CD4-positive, alpha-beta memory T cell (primary cell): ENCODE measurements at regions not wholly inside any gene's neighbourhood (a gene's known extent, or its start where the extent isn't known, plus 50 kb on each side); places are given as distances from the start of the nearest gene placed in this dataset.

Experiments used
- CTCF ChIA-PET: fragments of 350-600 bp; sonication (Branson Sonifier 250); formaldehyde crosslinking; loops from one replicate; lab custom pipeline; 2021; ENCODE audit warnings: inconsistent platforms; ENCODE audit not compliant: partially characterized antibody; lab: Charles Lee
- POLR2A ChIA-PET: fragments of 350-600 bp; sonication (Branson Sonifier 250); formaldehyde crosslinking; loops from one replicate; lab custom pipeline; 2021; ENCODE audit not compliant: partially characterized antibody; lab: Charles Lee
- DNase-seq, 5 donors: peaks; one replicate each; pipeline versions ENCODE4 v3.0.0 to v3.0.0-alpha.2; 2020 to 2022; ENCODE audit warnings: mixed read lengths in 1 of 5
- H3K27ac ChIP-seq: one replicate; pipeline ENCODE4 v1.7.0; 2013; ENCODE audit warnings: low read depth, low read length
- H3K27me3 ChIP-seq: 2 replicates; pipeline ENCODE4 v1.7.0; 2013; ENCODE audit warnings: mild to moderate bottlenecking, low read length, moderate library complexity; ENCODE audit not compliant: insufficient read depth
- H3K36me3 ChIP-seq: 2 replicates; pipeline ENCODE4 v1.7.0; 2013; ENCODE audit warnings: mild to moderate bottlenecking, low read length, moderate library complexity; ENCODE audit not compliant: insufficient read depth
- H3K4me1 ChIP-seq: 2 replicates; pipeline ENCODE4 v1.7.0; 2013; ENCODE audit warnings: mild to moderate bottlenecking, low read length, moderate library complexity; ENCODE audit not compliant: insufficient read depth
- H3K4me3 ChIP-seq, 2 donors: one replicate each; pipeline ENCODE4 v1.7.0; 2013; ENCODE audit warnings: low read length in 2 of 2, mild to moderate bottlenecking in 1 of 2
- H3K9me3 ChIP-seq, 2 donors: one replicate each; pipeline ENCODE4 v1.7.0; 2013; ENCODE audit warnings: low read length in 2 of 2, control low read depth in 1 of 2; ENCODE audit not compliant: control insufficient read depth in 1 of 2
- H3K27ac Mint-ChIP-seq, 7 donors: one replicate each; pipeline ENCODE4 v1.8.0; 2020 to 2021; ENCODE audit warnings: mixed read lengths in 7 of 7, mild to moderate bottlenecking in 6 of 7, inconsistent platforms in 3 of 7, moderate library complexity in 3 of 7
- H3K27me3 Mint-ChIP-seq, 2 donors: one replicate each; pipeline ENCODE4 v1.8.0; 2020 to 2021; ENCODE audit warnings: mixed read lengths in 2 of 2
- H3K36me3 Mint-ChIP-seq, 2 donors: one replicate each; pipeline ENCODE4 v1.8.0; 2020 to 2021; ENCODE audit warnings: mixed read lengths in 2 of 2, inconsistent platforms in 1 of 2, mild to moderate bottlenecking in 1 of 2
- H3K4me1 Mint-ChIP-seq, 4 donors: one replicate each; pipeline ENCODE4 v1.8.0; 2020 to 2021; ENCODE audit warnings: mixed read lengths in 4 of 4, mild to moderate bottlenecking in 1 of 4
- H3K4me3 Mint-ChIP-seq, 8 donors: one replicate each; pipeline ENCODE4 v1.8.0; 2020 to 2021; ENCODE audit warnings: mixed read lengths in 8 of 8, mild to moderate bottlenecking in 7 of 8, moderate library complexity in 6 of 8, inconsistent platforms in 3 of 8
- H3K9me3 Mint-ChIP-seq, 8 donors: one replicate each; pipeline ENCODE4 v1.8.0; 2020 to 2021; ENCODE audit warnings: mixed read lengths in 8 of 8, mild to moderate bottlenecking in 5 of 8, inconsistent platforms in 3 of 8, moderate library complexity in 1 of 8
- intact Hi-C: fragments of 100-400 bp; cut with micrococcal nuclease; formaldehyde crosslinking; loops from one replicate; pipeline ENCODE4 v1.15.1; 2023

DNA sequence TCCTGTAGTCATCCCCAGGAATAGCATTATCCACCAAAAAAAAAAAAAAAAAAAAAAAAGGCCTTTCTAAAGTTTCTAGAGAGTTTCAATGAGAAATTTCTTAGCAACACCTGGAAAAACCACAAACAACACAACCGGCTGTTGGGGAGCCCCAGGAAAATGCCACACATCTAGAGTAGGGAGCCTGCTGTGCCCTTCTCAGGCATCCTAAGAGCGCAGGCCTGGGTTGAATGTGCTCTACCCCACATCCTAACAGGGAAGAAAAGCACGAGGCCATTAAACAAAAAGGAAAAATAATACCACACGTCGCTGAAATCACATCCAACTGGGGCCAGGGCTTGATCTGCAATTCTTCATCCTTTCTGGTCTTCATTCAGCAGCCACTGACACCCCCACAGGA lies 367.5 kb downstream of the TGFB2 start:
- ChIA-PET POLR2A (no interaction called here), CTCF (no interaction called here)
- DNase-seq = no peak
- Histone ChIP-seq H3K27me3 (no peaks in the 10 kb centered on the region), H3K36me3 (no peaks in the 10 kb centered on the region), H3K9me3 (no peaks in the 10 kb centered on the region), H3K4me3 (no peak overlapping the region), H3K4me1 (no peaks in the 10 kb centered on the region), H3K27ac (no peak overlapping the region)
- Mint-ChIP-seq H3K4me1 (no peaks in the 10 kb centered on the region), H3K27me3 (no peaks in the 10 kb centered on the region), H3K4me3 (no peak overlapping the region), H3K36me3 (no peaks in the 10 kb centered on the region), H3K9me3 (peaks cover 0 to 15% (median 6%) of the 10 kb centered on the region in 8 donors), H3K27ac (no peak overlapping the region)
- intact Hi-C loops = no loop called here

DNA sequence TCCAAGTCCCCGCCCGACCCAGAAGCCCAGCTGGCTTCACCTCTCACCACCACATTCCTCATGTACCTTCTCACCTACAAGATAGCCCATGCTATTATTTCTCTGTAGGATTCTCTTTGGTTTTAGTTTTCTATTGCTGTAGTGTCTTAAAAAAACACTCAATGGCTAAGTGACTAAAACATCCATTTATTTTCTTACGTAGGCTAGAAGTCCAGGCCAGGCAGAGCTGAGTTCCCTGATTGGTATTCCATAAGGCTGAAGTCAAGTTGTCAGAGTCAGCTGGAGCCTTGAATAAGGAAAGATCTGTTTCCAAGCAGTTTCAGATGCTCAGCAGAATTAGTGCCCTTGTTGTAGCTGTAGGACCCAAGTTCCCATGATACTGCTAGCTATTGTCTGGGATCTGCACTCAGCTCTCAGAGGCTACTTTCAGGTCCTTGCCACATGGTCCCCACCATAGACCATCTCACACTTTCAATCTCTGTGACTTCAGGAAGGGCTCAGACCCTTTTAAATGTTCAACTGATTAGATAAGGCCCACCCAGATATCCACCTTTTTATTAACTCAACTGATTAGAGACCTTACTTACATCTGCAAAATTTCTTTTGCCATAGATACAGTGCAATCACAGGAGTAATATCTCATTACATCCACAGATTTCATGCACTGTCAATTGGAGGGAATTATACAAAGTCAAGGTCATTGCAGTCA lies 371.0 kb downstream of the TGFB2 start:
- peaks cover 0 to 1% of the 10 kb centered on the region in 2 donors for H3K27me3 Mint-ChIP-seq
- no peaks in the 10 kb centered on the region for H3K4me1 Mint-ChIP-seq
- H3K4me3 Mint-ChIP-seq = no peak overlapping the region
- ChIA-PET CTCF (interaction anchor here (0.7 kb wide), 1 partner anchor 36 kb away, joined by 3 read pairs; no protein-coding TSS in a partner anchor), POLR2A (no interaction called here)
- H3K9me3 Mint-ChIP-seq = peaks cover 0 to 7% (median 2%) of the 10 kb centered on the region in 8 donors
- Histone ChIP-seq H3K4me1 (no peaks in the 10 kb centered on the region), H3K27ac (no peak overlapping the region), H3K36me3 (no peaks in the 10 kb centered on the region), H3K27me3 (no peaks in the 10 kb centered on the region), H3K4me3 (no peak overlapping the region), H3K9me3 (no peaks in the 10 kb centered on the region)
- no peak overlapping the region for H3K27ac Mint-ChIP-seq
- DNase-seq = no peak
- intact Hi-C loops = no loop called here
- no peaks in the 10 kb centered on the region for H3K36me3 Mint-ChIP-seq

DNA sequence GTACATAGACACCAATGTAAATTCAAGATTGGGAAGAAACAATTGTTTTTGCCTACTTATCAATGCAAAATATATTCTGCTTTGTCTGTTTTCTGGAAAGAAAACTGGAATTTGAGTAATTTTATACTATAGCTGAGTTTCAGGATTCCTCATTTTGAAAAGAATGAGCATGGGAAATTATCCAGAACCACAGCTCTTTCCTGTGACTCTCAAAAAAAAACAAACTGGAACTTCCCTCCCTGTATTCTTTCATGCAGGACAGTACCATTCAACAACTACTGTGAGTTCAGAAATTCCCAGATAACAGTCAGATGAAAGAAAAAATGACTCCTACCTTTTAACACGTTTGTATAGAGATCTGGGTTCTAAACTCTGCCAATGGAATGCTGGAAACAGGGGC lies 372.4 kb downstream of the TGFB2 start:
- no peaks in the 10 kb centered on the region for H3K27me3 ChIP-seq
- Mint-ChIP-seq H3K27ac (no peak overlapping the region), H3K4me1 (no peaks in the 10 kb centered on the region), H3K9me3 (peaks cover 0 to 6% (median 2%) of the 10 kb centered on the region in 8 donors), H3K36me3 (no peaks in the 10 kb centered on the region), H3K27me3 (peaks cover 0 to 1% of the 10 kb centered on the region in 2 donors), H3K4me3 (no peak overlapping the region)
- H3K27ac ChIP-seq = no peak overlapping the region
- ChIA-PET CTCF (no interaction called here), POLR2A (no interaction called here)
- no peaks in the 10 kb centered on the region for H3K9me3 ChIP-seq
- no peaks in the 10 kb centered on the region for H3K36me3 ChIP-seq
- intact Hi-C loops = no loop called here
- H3K4me3 ChIP-seq = no peak overlapping the region
- H3K4me1 ChIP-seq = no peaks in the 10 kb centered on the region
- no peak for DNase-seq

DNA sequence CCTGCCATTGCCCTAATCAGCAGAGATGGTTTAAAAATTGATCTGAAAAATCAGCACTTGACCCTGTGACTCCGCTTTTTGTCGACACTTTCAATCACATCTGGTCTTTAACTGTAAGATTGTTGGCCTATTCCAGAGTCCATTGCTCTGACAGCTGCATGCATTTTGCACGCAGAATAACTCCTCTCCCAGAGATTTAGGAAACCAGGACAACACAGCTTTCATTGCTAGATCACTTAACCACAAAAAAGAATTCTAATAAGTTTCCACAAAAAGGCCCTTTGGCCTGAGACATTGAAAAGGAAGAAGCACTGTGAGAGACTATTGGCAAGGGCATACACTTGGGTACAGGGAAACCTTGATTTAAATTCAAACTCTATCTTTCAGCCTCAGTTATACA lies 373.1 kb downstream of the TGFB2 start:
- Histone ChIP-seq H3K4me1 (no peaks in the 10 kb centered on the region), H3K27ac (no peak overlapping the region), H3K9me3 (no peaks in the 10 kb centered on the region), H3K27me3 (no peaks in the 10 kb centered on the region), H3K4me3 (no peak overlapping the region), H3K36me3 (no peaks in the 10 kb centered on the region)
- peaks cover 0 to 6% (median 2%) of the 10 kb centered on the region in 8 donors for H3K9me3 Mint-ChIP-seq
- DNase-seq = no peak
- no peak overlapping the region for H3K27ac Mint-ChIP-seq
- ChIA-PET CTCF (no interaction called here), POLR2A (no interaction called here)
- H3K4me3 Mint-ChIP-seq = no peak overlapping the region
- no peaks in the 10 kb centered on the region for H3K36me3 Mint-ChIP-seq
- peaks cover 0 to 1% of the 10 kb centered on the region in 2 donors for H3K27me3 Mint-ChIP-seq
- intact Hi-C loops = no loop called here
- H3K4me1 Mint-ChIP-seq = no peaks in the 10 kb centered on the region

DNA sequence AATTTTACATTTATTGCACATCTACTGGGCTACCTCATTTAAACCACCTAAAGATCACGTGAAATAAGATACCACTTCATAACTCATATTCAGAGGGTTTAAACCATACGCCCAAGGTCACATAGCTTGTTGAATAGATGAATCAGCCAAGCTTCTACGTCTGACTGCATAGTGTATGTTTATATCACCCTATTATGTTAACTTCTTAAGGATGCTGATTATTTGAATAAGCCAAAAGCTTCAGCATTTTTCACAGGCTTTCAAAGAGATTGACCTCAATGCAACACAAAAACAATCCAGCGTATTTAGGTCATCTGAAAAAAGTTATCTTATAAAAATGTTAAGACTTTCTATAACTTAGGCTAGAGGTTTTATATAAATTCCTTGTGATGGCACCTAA lies 373.8 kb downstream of the TGFB2 start:
- POLR2A ChIA-PET = no interaction called here
- peaks cover 0 to 6% (median 2%) of the 10 kb centered on the region in 8 donors for H3K9me3 Mint-ChIP-seq

DNA sequence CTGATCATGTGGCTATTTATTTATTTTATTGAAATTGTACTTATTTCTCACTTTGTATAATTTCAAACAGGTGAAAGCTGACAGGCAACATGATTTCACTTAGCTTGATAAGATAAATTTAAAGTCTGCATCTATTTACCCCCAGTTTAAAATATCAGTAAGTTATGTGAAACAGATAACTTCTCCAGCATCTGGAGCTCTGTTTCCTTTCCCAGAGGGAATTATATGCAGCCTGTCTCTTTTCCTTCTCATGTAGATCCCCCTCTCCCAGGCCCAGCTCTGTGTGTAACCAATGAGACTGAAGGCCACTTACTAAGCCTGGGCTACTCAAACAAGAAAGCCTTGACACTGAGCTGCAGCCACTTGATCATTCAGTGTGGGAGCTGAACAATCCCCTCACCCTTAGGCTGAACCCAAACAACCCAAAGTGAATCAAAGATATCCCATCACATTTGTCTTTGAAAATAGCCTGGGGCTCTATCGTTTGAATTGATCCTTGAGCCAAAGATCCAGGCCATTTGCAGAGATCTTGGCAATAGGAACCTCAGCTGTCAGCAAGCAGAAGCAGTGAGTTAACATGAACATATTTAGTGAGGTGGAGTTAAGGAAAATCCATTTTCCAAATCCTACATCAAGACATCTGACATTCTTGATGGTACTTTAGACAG lies 383.9 kb downstream of the TGFB2 start:
- Mint-ChIP-seq H3K4me3 (no peak overlapping the region), H3K9me3 (peaks cover 0 to 6% (median 0%) of the 10 kb centered on the region in 8 donors), H3K36me3 (no peaks in the 10 kb centered on the region), H3K27ac (no peak overlapping the region), H3K4me1 (no peaks in the 10 kb centered on the region), H3K27me3 (no peaks in the 10 kb centered on the region)
- no peaks in the 10 kb centered on the region for H3K27me3 ChIP-seq
- CTCF ChIA-PET = no interaction called here
- POLR2A ChIA-PET = no interaction called here
- no peak overlapping the region for H3K4me3 ChIP-seq
- no peaks in the 10 kb centered on the region for H3K36me3 ChIP-seq
- no peaks in the 10 kb centered on the region for H3K9me3 ChIP-seq
- no peak for DNase-seq
- H3K4me1 ChIP-seq = no peaks in the 10 kb centered on the region
- no peak overlapping the region for H3K27ac ChIP-seq
- intact Hi-C loops = no loop called here

More for the DNA sequence above, 373.8 kb downstream of the TGFB2 start:
- Histone ChIP-seq H3K27me3 (no peaks in the 10 kb centered on the region), H3K4me3 (no peak overlapping the region), H3K27ac (no peak overlapping the region), H3K36me3 (no peaks in the 10 kb centered on the region), H3K9me3 (no peaks in the 10 kb centered on the region), H3K4me1 (no peaks in the 10 kb centered on the region)
- CTCF ChIA-PET = no interaction called here
- intact Hi-C loops = no loop called here
- no peaks in the 10 kb centered on the region for H3K36me3 Mint-ChIP-seq
- H3K27me3 Mint-ChIP-seq = peaks cover 0 to 1% of the 10 kb centered on the region in 2 donors
- no peak overlapping the region for H3K27ac Mint-ChIP-seq
- no peak overlapping the region for H3K4me3 Mint-ChIP-seq
- DNase-seq = no peak
- H3K4me1 Mint-ChIP-seq = no peaks in the 10 kb centered on the region

DNA sequence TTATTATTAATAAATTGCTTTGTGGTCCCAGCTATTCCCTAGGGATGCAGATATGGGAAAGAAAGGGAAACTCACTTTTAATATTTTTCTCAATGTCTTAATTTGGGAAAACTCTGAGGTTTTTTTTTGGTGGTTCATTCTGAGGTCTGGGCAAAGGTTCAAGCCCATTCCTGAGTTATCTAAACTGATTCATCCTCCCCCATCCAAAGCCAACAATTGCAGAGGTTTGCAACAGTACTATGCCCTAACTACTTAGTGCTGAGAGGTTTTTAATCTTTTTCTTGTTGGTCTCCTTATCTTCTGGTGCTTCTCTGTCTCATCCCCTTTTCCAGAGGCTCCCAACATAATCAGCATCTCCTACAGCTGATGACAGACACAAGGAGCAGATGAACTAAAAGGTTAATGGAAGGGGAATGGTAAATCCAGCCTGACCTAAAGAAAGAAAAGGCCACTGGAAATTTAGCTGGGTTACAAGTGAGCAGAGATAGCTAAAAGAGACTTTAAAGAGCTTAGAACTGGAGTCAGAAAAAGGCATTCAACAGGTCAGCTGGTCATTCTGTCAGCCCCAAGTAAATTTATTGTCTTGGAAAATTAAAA lies 390.4 kb downstream of the TGFB2 start:
- DNase-seq = no peak
- no peaks in the 10 kb centered on the region for H3K9me3 ChIP-seq
- intact Hi-C loops = no loop called here
- no peak overlapping the region for H3K4me3 ChIP-seq
- ChIA-PET CTCF (no interaction called here), POLR2A (no interaction called here)
- H3K27me3 ChIP-seq = no peaks in the 10 kb centered on the region
- no peak overlapping the region for H3K27ac ChIP-seq
- Mint-ChIP-seq H3K27ac (no peak overlapping the region), H3K4me1 (no peaks in the 10 kb centered on the region), H3K36me3 (no peaks in the 10 kb centered on the region), H3K9me3 (peaks cover 0 to 4% (median 0%) of the 10 kb centered on the region in 8 donors), H3K27me3 (no peaks in the 10 kb centered on the region), H3K4me3 (no peak overlapping the region)
- H3K36me3 ChIP-seq = no peaks in the 10 kb centered on the region
- H3K4me1 ChIP-seq = no peaks in the 10 kb centered on the region
